ENCODE measurements at regions not wholly inside any gene's neighbourhood (a gene's known extent, or its start where the extent isn't known, plus 50 kb on each side); places are given as distances from the start of the nearest gene placed in this dataset.

- POLR2A ChIA-PET (ENCODE audit: low non-redundant PET) = no interaction called here
- no peak for DNase-seq (ENCODE audit: low spot score)
- Histone ChIP-seq H3K36me3 (ENCODE audit: insufficient read depth, low read length, poor library complexity, severe bottlenecking) (no peaks in the 10 kb centered on the region), H3K27ac (ENCODE audit: low read depth, low read length, poor library complexity, severe bottlenecking) (no peak overlapping the region), H3K4me1 (ENCODE audit: insufficient read depth, low read length, poor library complexity, severe bottlenecking) (no peaks in the 10 kb centered on the region), H3K4me3 (ENCODE audit: low read depth, low read length, poor library complexity, severe bottlenecking) (no peak overlapping the region), H3K9me3 (ENCODE audit: low read depth, low read length, poor library complexity, severe bottlenecking) (no peaks in the 10 kb centered on the region), H3K27me3 (replicated peaks; ENCODE audit: insufficient read depth, low read depth, low read length, poor library complexity) (no peaks in the 10 kb centered on the region)
- CTCF ChIA-PET = no interaction called here
- BruUV-seq (replicated peaks) = no TSS peak
- TF ChIP-seq CTCF (conservative IDR thresholded peaks at IDR 0.05; ENCODE audit: low read depth, low read length) (no peak), EZH2 (IDR thresholded peaks at IDR 0.05; ENCODE audit: borderline replicate concordance, low read depth, low read length, poor library complexity, severe bottlenecking) (no peak)
- intact Hi-C loops (cut with micrococcal nuclease; ENCODE audit: unreplicated experiment) = no loop called here
Observed at GRCh38 chrX:6695717-6696116, 160.8 kb upstream of the VCX3A start.

DNA sequence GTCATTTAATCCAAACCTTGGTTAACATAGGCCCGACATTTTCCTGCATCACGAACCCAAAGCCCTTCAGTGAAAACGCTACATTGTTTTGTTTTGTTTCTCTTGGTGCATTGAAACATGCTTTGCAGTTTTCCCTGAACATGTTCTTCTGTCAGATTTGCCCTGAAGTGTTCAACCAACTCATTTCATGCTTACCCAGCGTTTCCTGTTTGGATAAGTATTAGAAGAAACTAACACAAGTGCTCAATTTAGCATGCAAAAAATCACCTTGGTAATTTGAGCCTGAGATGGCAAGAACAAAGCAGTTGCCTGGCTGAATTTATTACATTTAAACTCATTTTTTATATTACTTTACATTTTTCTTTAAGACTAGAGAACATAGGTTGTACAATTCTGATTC lies 160.1 kb upstream of the VCX3A start:
- no peaks in the 10 kb centered on the region for H3K4me1 ChIP-seq (ENCODE audit: insufficient read depth, low read length, poor library complexity, severe bottlenecking)
- POLR2A ChIA-PET (ENCODE audit: low non-redundant PET) = no interaction called here
- H3K9me3 ChIP-seq (ENCODE audit: low read depth, low read length, poor library complexity, severe bottlenecking) = no peaks in the 10 kb centered on the region
- H3K27me3 ChIP-seq (replicated peaks; ENCODE audit: insufficient read depth, low read depth, low read length, poor library complexity) = no peaks in the 10 kb centered on the region
- BruUV-seq (replicated peaks) = no TSS peak
- intact Hi-C loops (cut with micrococcal nuclease; ENCODE audit: unreplicated experiment) = no loop called here
- no peak for TF ChIP-seq EZH2 (IDR thresholded peaks at IDR 0.05; ENCODE audit: borderline replicate concordance, low read depth, low read length, poor library complexity, severe bottlenecking)
- TF ChIP-seq CTCF (conservative IDR thresholded peaks at IDR 0.05; ENCODE audit: low read depth, low read length) = no peak
- no peak overlapping the region for H3K27ac ChIP-seq (ENCODE audit: low read depth, low read length, poor library complexity, severe bottlenecking)
- peak; percentile 1 for DNase-seq (ENCODE audit: low spot score)
- H3K36me3 ChIP-seq (ENCODE audit: insufficient read depth, low read length, poor library complexity, severe bottlenecking) = no peaks in the 10 kb centered on the region
- CTCF ChIA-PET = no interaction called here
- H3K4me3 ChIP-seq (ENCODE audit: low read depth, low read length, poor library complexity, severe bottlenecking) = no peak overlapping the region

- intact Hi-C loops (cut with micrococcal nuclease; ENCODE audit: unreplicated experiment) = no loop called here
- ChIA-PET CTCF (no interaction called here), POLR2A (ENCODE audit: low non-redundant PET) (no interaction called here)
- TF ChIP-seq CTCF (conservative IDR thresholded peaks at IDR 0.05; ENCODE audit: low read depth, low read length) = no peak
- TF ChIP-seq EZH2 (IDR thresholded peaks at IDR 0.05; ENCODE audit: borderline replicate concordance, low read depth, low read length, poor library complexity, severe bottlenecking) = no peak
- no peak overlapping the region for H3K27ac ChIP-seq (ENCODE audit: low read depth, low read length, poor library complexity, severe bottlenecking)
- no peak overlapping the region for H3K4me3 ChIP-seq (ENCODE audit: low read depth, low read length, poor library complexity, severe bottlenecking)
- H3K36me3 ChIP-seq (ENCODE audit: insufficient read depth, low read length, poor library complexity, severe bottlenecking) = no peaks in the 10 kb centered on the region
- no peak for DNase-seq (ENCODE audit: low spot score)
- no peaks in the 10 kb centered on the region for H3K27me3 ChIP-seq (replicated peaks; ENCODE audit: insufficient read depth, low read depth, low read length, poor library complexity)
- H3K9me3 ChIP-seq (ENCODE audit: low read depth, low read length, poor library complexity, severe bottlenecking) = no peaks in the 10 kb centered on the region
- no peaks in the 10 kb centered on the region for H3K4me1 ChIP-seq (ENCODE audit: insufficient read depth, low read length, poor library complexity, severe bottlenecking)
- BruUV-seq (replicated peaks) = no TSS peak
Observed at GRCh38 chrX:6694221-6694620, 159.3 kb upstream of the VCX3A start.
